ENCODE measurements at regions not wholly inside any gene's neighbourhood (a gene's known extent, or its start where the extent isn't known, plus 50 kb on each side); places are given as distances from the start of the nearest gene placed in this dataset.

- TF ChIP-seq CTCF (IDR thresholded peaks at IDR 0.05) (no peak), POLR2A (IDR thresholded peaks at IDR 0.05) (no peak)
Observed at GRCh38 chr2:33904801-33905200, 305.7 kb upstream of the FAM98A start.

Data from uterus (tissue), 2 donors.